ENCODE measurements at regions not wholly inside any gene's neighbourhood (a gene's known extent, or its start where the extent isn't known, plus 50 kb on each side); places are given as distances from the start of the nearest gene placed in this dataset.
"Not testable (repeated sequence)": the region's sequence is repeated elsewhere in the genome, so short reads cannot be mapped to it uniquely, and the experiment has no call there.

DNA sequence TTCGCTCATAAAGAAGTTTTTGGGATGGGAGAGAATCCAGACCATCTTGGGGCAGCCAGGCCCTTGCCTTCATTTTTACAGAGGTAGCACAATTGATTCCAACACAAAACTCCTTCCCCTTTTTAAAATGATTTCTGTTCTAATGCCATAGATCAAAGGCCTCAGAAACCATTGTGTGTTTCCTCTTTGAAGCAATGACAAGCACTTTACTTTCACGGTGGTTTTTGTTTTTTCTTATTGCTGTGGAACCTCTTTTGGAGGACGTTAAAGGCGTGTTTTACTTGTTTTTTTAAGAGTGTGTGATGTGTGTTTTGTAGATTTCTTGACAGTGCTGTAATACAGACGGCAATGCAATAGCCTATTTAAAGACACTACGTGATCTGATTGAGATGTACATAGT is 4398.2 kb upstream of the TPTE start:
- H2BK15ac ChIP-seq (ENCODE audit: low read length); H4K8ac ChIP-seq (ENCODE audit: extremely low read depth, insufficient read depth, low read length); H3K23ac ChIP-seq (ENCODE audit: insufficient read length); H2BK12ac ChIP-seq (ENCODE audit: low read depth, low read length); H3K18ac ChIP-seq (ENCODE audit: extremely low read depth, low read length); H4K5ac ChIP-seq (ENCODE audit: insufficient read length, low read depth, low read length); H3K4me3 ChIP-seq (ENCODE audit: extremely low read depth in 1 of 4, insufficient read depth in 2 of 4, low read depth in 3 of 4, low read length in 4 of 4); H4K91ac ChIP-seq (replicated peaks; ENCODE audit: insufficient read length, low read length); H3K14ac ChIP-seq (ENCODE audit: insufficient read length); H3K79me1 ChIP-seq (ENCODE audit: low read depth, low read length); H3K79me2 ChIP-seq (ENCODE audit: control insufficient read depth in 1 of 2, insufficient read depth in 2 of 2, low read length in 2 of 2); FAIRE-seq; H2AK5ac ChIP-seq (ENCODE audit: low read depth, low read length); H3K4ac ChIP-seq (replicated peaks; ENCODE audit: insufficient read length, low read depth, low read length); H3K36me3 ChIP-seq (ENCODE audit: control insufficient read depth in 2 of 4, insufficient read depth in 4 of 4, low read length in 3 of 4); H3K56ac ChIP-seq (replicated peaks; ENCODE audit: insufficient read length, low read depth, low read length); CTCF ChIA-PET (ENCODE audit: partially characterized antibody); POLR2A ChIA-PET (ENCODE audit: partially characterized antibody); H3K27ac ChIP-seq (ENCODE audit: low read depth, low read length); H3K9me3 ChIP-seq (ENCODE audit: insufficient read depth in 2 of 2, low read depth in 1 of 2, low read length in 1 of 2); H3K4me1 ChIP-seq (replicated peaks in 1 of 4; ENCODE audit: control insufficient read depth in 3 of 4, insufficient read depth in 4 of 4, low read length in 3 of 4); H2BK120ac ChIP-seq (replicated peaks; ENCODE audit: low read depth, low read length); H3K23me2 ChIP-seq (ENCODE audit: low read depth, low read length); H3K4me2 ChIP-seq (ENCODE audit: insufficient read depth in 1 of 2, low read depth in 2 of 2, low read length in 2 of 2); H4K20me1 ChIP-seq (replicated peaks in 1 of 2; ENCODE audit: control insufficient read depth in 1 of 2, insufficient read depth in 2 of 2, low read length in 2 of 2); H3K27me3 ChIP-seq (replicated peaks in 1 of 4; ENCODE audit: control insufficient read depth in 3 of 4, extremely low read depth in 1 of 4, insufficient read depth in 3 of 4, low read length in 3 of 4); H3K9ac ChIP-seq (replicated peaks in 1 of 4; ENCODE audit: extremely low read depth in 1 of 4, low read depth in 3 of 4, low read length in 3 of 4); H2BK5ac ChIP-seq (ENCODE audit: low read depth, low read length); H2BK20ac ChIP-seq (ENCODE audit: low read length); DNase-seq (ENCODE audit: low read depth in 1 of 2, low spot score in 2 of 2); H2AFZ ChIP-seq (ENCODE audit: low read length): not testable (repeated sequence)
- WGBS, 2 experiments (ENCODE audit: extremely low coverage in 1 of 2, insufficient coverage in 1 of 2, insufficient read length in 1 of 2, insufficient replicate concordance in 2 of 2, low coverage in 1 of 2, low lambda C conversion rate in 2 of 2, missing lambda C conversion rate in 1 of 2) = no CpG with 5 or more reads among the region's 6 CpGs

GRCh38 chr21:6125549-6126240 is 4395.7 kb upstream of the TPTE start:
- H4K5ac ChIP-seq (ENCODE audit: insufficient read length, low read depth, low read length); H2BK12ac ChIP-seq (ENCODE audit: low read depth, low read length); H3K14ac ChIP-seq (ENCODE audit: insufficient read length); H3K4ac ChIP-seq (replicated peaks; ENCODE audit: insufficient read length, low read depth, low read length); H4K20me1 ChIP-seq (replicated peaks in 1 of 2; ENCODE audit: control insufficient read depth in 1 of 2, insufficient read depth in 2 of 2, low read length in 2 of 2); FAIRE-seq; H4K91ac ChIP-seq (replicated peaks; ENCODE audit: insufficient read length, low read length); H3K4me3 ChIP-seq (ENCODE audit: extremely low read depth in 1 of 4, insufficient read depth in 2 of 4, low read depth in 3 of 4, low read length in 4 of 4); H4K8ac ChIP-seq (ENCODE audit: extremely low read depth, insufficient read depth, low read length); H2AFZ ChIP-seq (ENCODE audit: low read length); H3K18ac ChIP-seq (ENCODE audit: extremely low read depth, low read length); CTCF ChIA-PET (ENCODE audit: partially characterized antibody); H3K27ac ChIP-seq (ENCODE audit: low read depth, low read length); DNase-seq (ENCODE audit: low read depth in 1 of 2, low spot score in 2 of 2); H3K56ac ChIP-seq (replicated peaks; ENCODE audit: insufficient read length, low read depth, low read length); H2BK15ac ChIP-seq (ENCODE audit: low read length); POLR2A ChIA-PET (ENCODE audit: partially characterized antibody); H3K4me1 ChIP-seq (replicated peaks in 1 of 4; ENCODE audit: control insufficient read depth in 3 of 4, insufficient read depth in 4 of 4, low read length in 3 of 4); H3K9ac ChIP-seq (replicated peaks in 1 of 4; ENCODE audit: extremely low read depth in 1 of 4, low read depth in 3 of 4, low read length in 3 of 4); H3K23ac ChIP-seq (ENCODE audit: insufficient read length); H3K79me2 ChIP-seq (ENCODE audit: control insufficient read depth in 1 of 2, insufficient read depth in 2 of 2, low read length in 2 of 2); H3K23me2 ChIP-seq (ENCODE audit: low read depth, low read length); H3K9me3 ChIP-seq (ENCODE audit: insufficient read depth in 2 of 2, low read depth in 1 of 2, low read length in 1 of 2); H2BK5ac ChIP-seq (ENCODE audit: low read depth, low read length); H3K27me3 ChIP-seq (replicated peaks in 1 of 4; ENCODE audit: control insufficient read depth in 3 of 4, extremely low read depth in 1 of 4, insufficient read depth in 3 of 4, low read length in 3 of 4); H2BK20ac ChIP-seq (ENCODE audit: low read length); H3K79me1 ChIP-seq (ENCODE audit: low read depth, low read length); H2AK5ac ChIP-seq (ENCODE audit: low read depth, low read length); H3K4me2 ChIP-seq (ENCODE audit: insufficient read depth in 1 of 2, low read depth in 2 of 2, low read length in 2 of 2); H3K36me3 ChIP-seq (ENCODE audit: control insufficient read depth in 2 of 4, insufficient read depth in 4 of 4, low read length in 3 of 4); H2BK120ac ChIP-seq (replicated peaks; ENCODE audit: low read depth, low read length): not testable (repeated sequence)
- no CpG with 5 or more reads among the region's 24 CpGs for WGBS, 2 experiments (ENCODE audit: extremely low coverage in 1 of 2, insufficient coverage in 1 of 2, insufficient read length in 1 of 2, insufficient replicate concordance in 2 of 2, low coverage in 1 of 2, low lambda C conversion rate in 2 of 2, missing lambda C conversion rate in 1 of 2)

Measured in H1 (cell line).